HFF-Myc (cell line): ENCODE measurements at regions not wholly inside any gene's neighbourhood (a gene's known extent, or its start where the extent isn't known, plus 50 kb on each side); places are given as distances from the start of the nearest gene placed in this dataset.
A peak's percentile ranks its signal among the peaks of the same experiment; 100 is the strongest.

Source experiments
- DNase-seq: peaks from one replicate; pipeline ENCODE4 v3.0.0-alpha.2; 2011; ENCODE audit warnings: low read depth; ENCODE audit errors: extremely low read depth
- H3K4me3 ChIP-seq: replicated peaks from 2 replicates; pipeline ENCODE4 v1.5.1; 2011; ENCODE audit warnings: low read depth, mild to moderate bottlenecking, control low read depth, low read length
- CTCF ChIP-seq: IDR thresholded peaks from 2 replicates; pipeline ENCODE4 v1.5.1; 2012; ENCODE audit warnings: mild to moderate bottlenecking, low read depth, low read length, control low read depth; ENCODE audit errors: missing control alignments

- H3K4me3 ChIP-seq, result no peak overlapping the region
- DNase-seq, result peak; percentile 20
Observed at GRCh38 chr5:158174918-158175851, 316.2 kb upstream of the CLINT1 start.

DNA sequence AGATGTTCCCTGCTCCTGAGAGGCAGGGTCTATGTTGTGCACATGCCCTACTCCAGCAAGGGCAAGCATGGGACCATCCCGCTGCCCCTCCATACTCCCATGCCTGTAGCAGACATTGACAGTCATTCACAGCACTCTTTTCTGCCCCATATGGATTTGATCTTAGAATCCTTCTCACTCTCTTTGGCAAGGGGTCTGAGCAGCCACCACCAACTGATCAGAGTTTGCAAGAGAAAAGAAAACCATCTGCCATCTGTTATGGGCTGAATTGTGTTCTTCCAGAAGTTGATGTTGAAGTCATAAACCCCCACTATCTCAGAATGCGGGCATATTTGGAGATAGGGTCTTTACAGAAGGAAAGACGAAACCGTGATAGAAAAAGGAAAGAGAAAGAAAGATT lies 315.1 kb upstream of the CLINT1 start:
- no peak overlapping the region for H3K4me3 ChIP-seq
- no peak for TF ChIP-seq CTCF
- DNase-seq, result no peak

More at GRCh38 chr5:158174918-158175851, 316.2 kb upstream of the CLINT1 start:
- TF ChIP-seq CTCF, result peak; percentile 79

- TF ChIP-seq CTCF, result no peak
- no peak overlapping the region for H3K4me3 ChIP-seq
- no peak for DNase-seq
Observed at GRCh38 chr5:158172005-158172404, 313.1 kb upstream of the CLINT1 start.

GRCh38 chr5:158170534-158170933 lies 311.6 kb upstream of the CLINT1 start:
- H3K4me3 ChIP-seq, result no peak overlapping the region
- no peak for DNase-seq
- no peak for TF ChIP-seq CTCF

GRCh38 chr5:158170060-158170459 lies 311.1 kb upstream of the CLINT1 start:
- TF ChIP-seq CTCF, result no peak
- DNase-seq, result no peak
- no peak overlapping the region for H3K4me3 ChIP-seq

- H3K4me3 ChIP-seq, result no peak overlapping the region
- no peak for TF ChIP-seq CTCF
- no peak for DNase-seq
Observed at GRCh38 chr5:158166424-158166823, 307.5 kb upstream of the CLINT1 start.
